Left ventricle myocardium superior (tissue), 1 donor: ENCODE measurements at regions not wholly inside any gene's neighbourhood (a gene's known extent, or its start where the extent isn't known, plus 50 kb on each side); places are given as distances from the start of the nearest gene placed in this dataset.
"Not testable (repeated sequence)": the region's sequence is repeated elsewhere in the genome, so short reads cannot be mapped to it uniquely, and the experiment has no call there.

Experiments used
- ATAC-seq: fragments of 200-7000 bp; cut with Tn5 transposase; one replicate; pipeline ENCODE4 v1.9.1; 2020; ENCODE audit warnings: mild to moderate bottlenecking, moderate library complexity
- DNase-seq: peaks from one replicate; pipeline ENCODE4 v3.0.0-alpha.2; 2020
- intact Hi-C: fragments of 100-400 bp; cut with micrococcal nuclease; formaldehyde crosslinking; loops from one replicate; pipeline ENCODE4 v1.11.0; 2022
- donor health status: DM: no; HTN: yes; CAD: no; lungs with severe emphysema.

DNA sequence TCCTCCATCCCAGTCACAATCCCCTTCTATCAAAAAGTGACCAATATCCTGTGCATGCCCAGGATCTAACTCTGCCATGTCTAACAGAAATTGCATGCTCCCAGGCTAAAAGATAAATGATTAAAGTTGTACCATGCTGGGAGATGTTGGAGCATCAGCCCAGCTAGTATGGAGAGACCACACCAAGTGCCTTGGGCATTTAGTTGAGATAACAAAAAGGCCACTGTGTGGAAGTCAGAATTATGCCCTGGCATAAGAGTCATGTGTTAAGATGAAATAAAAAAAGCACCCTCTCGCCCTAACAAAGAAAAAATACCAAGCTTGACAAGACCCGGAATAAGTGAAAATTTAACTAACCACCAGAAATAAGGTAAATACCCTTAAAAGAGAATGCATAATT is 155.9 kb upstream of the CENPE start:
- ATAC-seq, result no peak

DNA sequence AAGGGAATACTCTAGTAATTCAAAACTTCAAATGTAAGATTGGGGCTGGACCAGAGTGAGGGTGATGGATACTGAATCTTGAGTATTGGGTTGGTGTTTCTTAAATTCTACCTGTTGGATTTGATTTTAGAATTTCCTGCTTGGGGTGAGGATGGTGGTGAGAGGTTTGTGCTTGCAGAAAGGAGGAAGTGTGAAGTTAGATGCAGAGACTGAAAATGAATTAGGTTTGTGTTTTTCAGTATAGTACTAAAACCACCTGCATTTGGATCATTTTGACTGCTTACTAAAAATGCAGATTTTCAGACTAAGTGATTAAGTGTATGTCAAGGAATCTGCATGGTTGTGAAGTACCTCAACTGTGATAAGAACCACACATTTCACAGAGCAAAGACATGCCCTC is 131.5 kb upstream of the CENPE start:
- DNase-seq (no peak), ATAC-seq (no peak)
- intact Hi-C loops, result no loop called here

More for the DNA sequence above, 155.9 kb upstream of the CENPE start:
- no peak for DNase-seq
- intact Hi-C loops, result no loop called here

DNA sequence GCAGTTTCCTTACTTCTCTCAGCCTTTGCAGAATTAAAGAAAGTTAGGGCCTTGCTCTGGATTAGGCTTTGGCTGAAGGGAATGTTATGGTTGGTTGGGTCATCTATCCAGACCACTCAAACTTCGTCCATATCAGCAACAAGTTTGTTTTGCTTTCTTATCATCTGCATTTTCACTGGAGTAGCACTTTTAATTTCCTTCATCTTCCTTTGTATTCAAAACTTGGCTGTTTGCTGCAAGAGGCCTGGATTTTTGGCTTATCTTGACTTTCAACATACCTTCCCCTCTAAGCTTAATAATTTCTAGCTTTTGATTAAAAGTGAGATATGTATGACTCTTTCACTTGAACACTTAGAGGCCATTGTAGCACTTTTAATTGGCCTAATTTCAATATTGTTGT is 126.7 kb upstream of the CENPE start:
- no peak for ATAC-seq
- no peak for DNase-seq
- intact Hi-C loops, result no loop called here

DNA sequence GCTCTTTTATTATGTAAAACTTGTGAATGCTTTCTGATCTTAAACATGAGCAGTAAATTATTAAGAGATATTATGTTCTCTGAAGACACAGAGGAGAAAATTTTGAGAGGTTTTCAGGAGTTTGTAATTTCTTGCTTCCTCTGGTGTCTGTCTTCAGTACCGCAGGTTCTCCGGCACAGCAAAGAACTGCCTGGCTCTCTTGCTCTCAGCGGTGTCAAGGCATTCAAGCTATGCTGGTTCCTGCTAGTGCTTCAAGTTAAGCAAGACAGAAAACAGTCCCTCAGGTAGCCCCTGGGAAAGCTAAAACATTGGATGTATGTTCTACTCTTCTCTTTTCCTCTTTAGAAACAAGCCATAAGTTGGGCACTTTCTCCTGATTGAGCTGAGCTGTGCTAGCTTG is 120.2 kb upstream of the CENPE start:
- intact Hi-C loops, result no loop called here
- DNase-seq, result no peak
- ATAC-seq, result no peak

DNA sequence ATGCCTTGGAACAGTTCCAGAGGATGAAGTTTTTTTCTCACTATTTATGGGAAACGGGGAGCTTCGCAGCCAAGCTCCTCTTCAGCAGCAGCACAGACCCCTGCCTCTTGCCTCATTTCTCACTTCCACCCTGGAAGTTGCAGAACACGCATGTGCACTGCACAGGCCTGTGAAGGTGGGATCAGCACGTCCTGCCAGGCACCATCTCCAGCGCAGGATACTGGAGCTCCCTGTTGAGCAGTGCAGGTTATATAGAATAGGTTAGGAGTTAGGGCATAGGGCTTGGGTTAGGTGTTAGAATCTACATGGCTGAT is 110.1 kb upstream of the CENPE start:
- intact Hi-C loops, result no loop called here
- DNase-seq (no peak), ATAC-seq (no peak)

DNA sequence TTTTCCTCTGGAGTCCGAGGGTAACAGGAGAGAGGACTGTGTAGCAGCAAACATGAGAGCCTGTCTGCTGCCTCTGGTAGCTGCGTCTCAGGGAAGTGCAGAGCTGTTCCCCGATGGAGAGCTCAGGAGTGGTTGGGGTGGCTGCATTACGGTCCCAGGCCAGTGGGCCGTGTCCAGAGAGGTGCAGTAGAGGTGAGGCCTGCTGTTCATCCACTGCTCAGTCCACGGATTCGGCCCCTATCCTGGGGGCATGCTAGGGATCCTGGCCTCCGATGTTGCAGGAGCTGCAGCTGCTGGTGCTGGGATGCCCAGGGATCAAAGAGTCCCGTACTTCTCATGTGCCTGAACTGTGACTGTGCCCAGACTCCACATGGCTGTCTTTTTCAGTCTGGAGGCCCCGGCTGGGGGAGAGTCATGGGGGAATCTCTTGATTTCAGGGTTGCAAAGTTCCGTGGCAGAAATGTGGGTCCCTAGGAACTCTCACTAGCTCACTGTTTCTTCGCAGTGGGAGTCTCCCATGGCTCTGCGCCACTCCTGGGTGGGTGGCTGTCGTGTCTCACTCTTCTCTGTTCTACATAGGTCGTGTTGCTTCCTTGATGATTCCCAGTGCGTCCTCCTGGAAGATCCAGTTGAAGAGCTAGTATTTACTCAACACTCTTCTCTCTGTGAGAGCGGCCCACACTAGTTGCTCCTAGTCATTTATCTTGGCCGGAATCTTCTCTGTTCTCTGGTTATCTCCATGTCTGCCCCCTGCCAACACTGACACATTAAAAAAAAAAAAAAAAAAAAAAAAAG is 109.5 kb upstream of the CENPE start:
- ATAC-seq (no peak), DNase-seq (no peak)
- intact Hi-C loops, result no loop called here

DNA sequence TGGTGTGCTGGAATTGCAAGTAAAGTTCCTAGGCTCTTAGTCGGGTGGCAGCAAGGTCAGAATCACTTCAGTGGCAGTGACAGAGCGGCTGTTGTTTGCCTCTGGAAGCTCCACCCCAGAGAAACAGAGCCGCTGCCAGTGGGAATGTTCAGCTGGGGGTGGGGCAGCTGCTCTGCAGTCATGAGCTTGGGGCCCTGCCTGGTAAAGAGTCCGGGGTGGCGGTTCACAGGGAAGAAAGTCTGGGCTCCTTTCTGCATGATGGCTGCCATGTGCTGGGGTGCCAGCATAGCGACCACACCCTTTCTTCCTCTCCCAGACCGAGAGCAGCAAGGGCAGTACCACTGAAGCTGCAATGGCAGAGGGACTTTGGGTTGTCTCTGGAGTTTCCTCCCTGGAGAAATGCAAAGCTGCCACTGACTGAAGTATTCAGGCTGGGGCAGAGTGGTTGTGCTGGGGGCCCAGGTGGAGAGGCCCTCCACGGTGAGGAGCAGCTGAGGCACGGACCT is 108.8 kb upstream of the CENPE start:
- ATAC-seq, result peak; percentile 49
- peak; percentile 32 for DNase-seq
- intact Hi-C loops, result no loop called here

DNA sequence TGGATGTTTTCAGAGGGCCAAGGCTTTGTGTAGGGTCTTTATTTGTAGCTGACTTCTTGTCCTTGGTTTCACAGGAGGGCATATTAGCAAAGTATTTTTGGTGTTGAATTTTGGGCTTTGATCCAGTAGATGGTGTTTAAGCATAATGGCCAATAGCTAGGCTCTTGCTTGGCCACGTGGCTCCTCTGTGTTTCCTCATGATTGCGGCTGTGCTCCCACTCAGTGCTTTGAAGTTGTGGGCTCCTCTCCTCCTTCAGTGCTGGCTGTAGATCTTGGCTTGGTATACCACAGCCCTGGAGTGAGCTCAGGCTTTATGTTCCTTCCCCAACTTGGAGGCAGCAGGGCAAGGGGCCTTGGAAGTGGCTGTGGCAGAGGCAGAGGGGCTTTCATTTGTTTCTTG is 107.2 kb upstream of the CENPE start:
- no peak for DNase-seq
- intact Hi-C loops, result no loop called here
- no peak for ATAC-seq

DNA sequence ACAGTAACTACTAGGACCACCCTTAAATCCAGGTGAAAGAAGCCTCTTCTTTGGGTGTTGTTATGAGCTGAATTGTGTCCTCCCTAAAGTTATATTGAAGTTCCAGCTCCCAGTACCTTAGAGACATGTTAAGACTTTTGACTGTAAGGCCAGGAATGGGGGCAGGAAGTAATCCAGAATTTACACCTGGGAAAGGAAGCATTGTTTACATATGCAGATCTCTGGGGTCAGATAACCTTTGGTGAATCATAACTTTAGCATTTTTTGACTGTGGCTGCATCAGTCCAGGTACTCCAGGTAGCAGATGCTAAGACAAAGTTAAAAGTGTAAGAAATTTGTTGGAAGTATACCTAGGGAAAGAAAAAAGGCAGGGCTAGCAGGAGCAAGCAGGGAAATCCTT is 104.9 kb upstream of the CENPE start:
- ATAC-seq, result no peak
- intact Hi-C loops, result no loop called here

DNA sequence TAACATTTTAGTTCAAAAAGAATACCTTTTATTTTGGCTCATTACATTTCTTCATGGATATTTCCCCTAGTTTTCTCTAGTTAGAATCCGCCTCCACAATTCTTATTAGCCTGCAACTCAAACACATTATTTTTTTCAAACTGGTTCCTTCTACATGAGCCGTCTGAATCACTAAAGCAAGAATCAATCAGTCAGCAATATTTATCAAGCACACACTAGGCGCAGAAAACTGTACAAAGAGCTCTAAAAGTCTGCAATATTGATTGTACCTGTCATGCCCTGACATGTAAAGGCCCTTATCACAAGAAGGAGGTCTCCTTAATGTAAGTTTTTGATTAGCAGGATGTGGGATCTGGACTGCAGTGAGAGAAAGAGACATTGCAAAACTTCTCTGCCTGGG is 94.8 kb upstream of the CENPE start:
- DNase-seq (no peak), ATAC-seq (no peak)
- intact Hi-C loops, result no loop called here

More for the DNA sequence above, 104.9 kb upstream of the CENPE start:
- DNase-seq, result no peak

DNA sequence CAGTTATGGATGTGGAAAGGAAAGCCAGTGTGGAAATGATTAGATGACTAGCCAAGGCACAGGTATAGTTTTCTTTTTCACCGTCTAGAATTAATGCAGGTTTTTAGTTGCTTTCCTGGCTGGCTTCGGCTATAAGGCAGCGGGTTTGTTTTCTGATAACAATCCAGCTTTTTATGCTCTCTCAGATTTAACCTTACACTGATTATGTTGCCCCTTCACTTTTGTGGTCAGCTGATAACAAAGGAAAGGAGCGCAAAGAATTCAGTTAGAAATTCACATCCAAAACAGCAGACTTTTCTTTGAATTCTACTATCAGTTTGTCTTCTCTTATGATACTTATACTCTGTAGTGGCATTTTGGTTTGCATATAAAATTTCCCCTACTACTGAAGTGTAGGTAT is 94.2 kb upstream of the CENPE start:
- ATAC-seq, result no peak
- intact Hi-C loops, result no loop called here
- DNase-seq, result no peak

DNA sequence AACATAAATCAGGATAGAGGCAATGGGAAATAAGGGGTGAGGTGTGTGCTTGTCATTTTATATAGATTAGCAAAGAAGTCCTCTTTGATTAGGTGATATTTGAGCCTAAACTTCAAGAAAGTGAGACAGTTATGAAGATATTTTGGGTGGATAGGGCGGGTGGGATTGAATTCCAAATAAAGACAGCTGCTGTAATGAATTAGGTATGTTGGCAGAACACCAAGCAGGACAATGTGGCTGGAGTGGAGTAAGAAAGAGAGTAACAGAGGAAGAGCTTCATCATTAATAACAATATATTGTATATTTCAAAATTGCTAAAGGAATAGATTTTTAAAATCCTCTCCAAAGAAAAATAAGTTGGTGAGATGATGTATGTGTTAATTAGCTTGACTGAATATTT is 91.0 kb upstream of the CENPE start:
- DNase-seq, result no peak
- no peak for ATAC-seq
- intact Hi-C loops, result no loop called here

DNA sequence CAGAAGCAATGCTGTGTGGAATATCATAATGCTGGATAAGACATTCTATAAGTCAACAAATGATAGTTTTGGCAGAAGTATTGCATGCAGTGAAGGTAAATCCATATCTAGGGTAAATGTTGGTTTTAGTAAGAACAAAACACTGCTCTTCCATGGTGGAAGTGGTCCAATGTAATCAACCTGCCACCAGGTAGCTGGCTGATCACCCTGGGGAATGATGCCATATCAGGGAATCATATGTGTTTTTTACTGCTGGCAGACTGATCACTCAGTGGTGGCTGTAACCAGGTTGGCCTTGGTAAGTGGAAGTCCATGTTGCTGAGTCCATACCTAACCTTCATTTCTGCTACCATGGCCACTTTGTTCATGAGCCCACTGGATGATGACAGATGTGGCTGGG is 74.0 kb upstream of the CENPE start:
- DNase-seq (no peak), ATAC-seq (no peak)
- intact Hi-C loops, result no loop called here

DNA sequence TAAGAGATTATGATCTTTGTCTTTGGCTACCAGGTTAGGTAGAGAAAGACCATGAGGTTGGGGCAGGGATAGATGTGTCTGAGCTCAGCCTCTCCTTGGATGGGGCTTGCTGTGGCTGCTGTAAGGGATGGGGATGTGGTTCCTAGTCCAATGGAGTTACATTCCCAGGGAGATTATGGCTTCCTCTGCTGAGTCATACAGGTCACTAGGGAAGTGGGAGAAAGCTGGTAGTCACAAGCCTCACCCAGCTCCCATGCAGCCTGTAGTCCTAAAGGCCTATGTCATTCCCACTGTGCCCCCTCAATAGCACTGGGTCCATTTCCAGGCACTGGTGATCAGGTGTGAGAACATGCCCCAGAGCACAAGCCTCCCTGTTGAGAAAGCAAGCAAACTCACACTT is 70.6 kb upstream of the CENPE start:
- ATAC-seq, result no peak
- DNase-seq, result no peak
- intact Hi-C loops, result no loop called here

DNA sequence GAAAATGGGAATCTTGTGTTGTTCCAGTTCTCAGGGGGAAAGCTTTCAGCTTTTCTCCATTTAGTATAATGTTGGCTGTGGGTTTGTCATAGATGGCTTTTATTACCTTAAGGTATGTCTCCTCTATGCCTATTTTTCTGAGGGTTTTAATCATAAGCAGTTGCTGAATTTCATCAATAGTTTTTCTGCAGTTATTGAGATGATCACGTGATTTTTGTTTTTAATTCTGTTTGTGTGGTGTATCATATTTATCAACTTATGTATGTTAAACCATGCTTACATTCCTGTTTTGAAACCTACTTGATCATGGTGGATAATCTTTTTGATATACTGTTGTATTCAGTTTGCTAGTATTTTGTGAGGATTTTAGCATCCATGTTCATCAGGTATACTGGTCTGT is 66.8 kb upstream of the CENPE start:
- no peak for DNase-seq
- no peak for ATAC-seq
- intact Hi-C loops, result no loop called here

DNA sequence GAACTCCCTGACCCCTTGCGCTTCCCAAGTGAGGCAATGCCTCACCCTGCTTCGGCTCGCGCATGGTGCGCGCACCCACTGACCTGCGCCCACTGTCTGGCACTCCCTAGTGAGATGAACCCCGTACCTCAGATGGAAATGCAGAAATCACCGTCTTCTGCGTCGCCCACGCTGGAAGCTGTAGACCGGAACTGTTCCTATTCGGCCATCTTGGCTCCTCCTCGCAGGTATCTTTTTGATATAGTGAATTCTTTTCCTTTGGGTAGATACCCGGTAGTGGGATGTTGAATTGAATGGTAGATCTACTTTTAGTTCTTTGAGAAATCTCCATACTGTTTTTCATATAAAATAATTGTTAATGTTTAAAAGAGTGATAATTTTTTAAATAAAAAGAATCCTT is 57.9 kb upstream of the CENPE start:
- DNase-seq, intact Hi-C loops, ATAC-seq: not testable (repeated sequence)
